B cell (primary cell): ENCODE measurements at regions not wholly inside any gene's neighbourhood (a gene's known extent, or its start where the extent isn't known, plus 50 kb on each side); places are given as distances from the start of the nearest gene placed in this dataset.

Experiments used
- ATAC-seq: fragments of 200-7000 bp; cut with Tn5 transposase; one replicate; pipeline ENCODE4 v1.10.0; 2021; ENCODE audit warnings: low read depth, mild to moderate bottlenecking, moderate number of reproducible peaks, moderate library complexity
- CTCF ChIA-PET: fragments of 350-600 bp; sonication (Branson Sonifier 250); formaldehyde crosslinking; loops from one replicate; lab custom pipeline; 2021; ENCODE audit warnings: antibody characterized with exemption, inconsistent platforms; lab: Charles Lee
- POLR2A ChIA-PET: fragments of 350-600 bp; sonication (Branson Sonifier 250); formaldehyde crosslinking; loops from one replicate; lab custom pipeline; 2021; ENCODE audit warnings: antibody characterized with exemption; lab: Charles Lee
- DNase-seq: peaks from one replicate; pipeline ENCODE4 v3.0.0; 2013
- H2AFZ ChIP-seq: 2 replicates; pipeline ENCODE4 v1.6.1; 2012; ENCODE audit warnings: mild to moderate bottlenecking, low read depth, low read length; ENCODE audit not compliant: insufficient read depth, poor library complexity, severe bottlenecking
- H3K27ac ChIP-seq, 2 donors: 1 replicate in 1 of 2; 2 replicates in 1 of 2; pipeline ENCODE4 v1.5.1; 2012 to 2013; ENCODE audit warnings: low read length in 2 of 2, mild to moderate bottlenecking in 2 of 2, moderate library complexity in 1 of 2
- H3K27me3 ChIP-seq, 4 experiments: fragments of 200-600 bp in 1 of 4; sonication (generic) in 1 of 4; replicated peaks in 1 of 4; 1 replicate in 2 of 4; 2 replicates in 2 of 4; pipeline versions ENCODE4 v1.6.1 to v1.7.0; 2013 to 2016; ENCODE audit warnings: low read length in 3 of 4, mild to moderate bottlenecking in 2 of 4, mixed read lengths in 1 of 4, moderate library complexity in 1 of 4; ENCODE audit not compliant: insufficient read depth in 4 of 4, control insufficient read depth in 3 of 4; ENCODE audit errors: control extremely low read depth in 1 of 4
- H3K36me3 ChIP-seq, 2 experiments: replicated peaks in 1 of 2; 1 replicate in 1 of 2; 2 replicates in 1 of 2; pipeline versions ENCODE4 v1.6.1 to v1.7.1; 2013; ENCODE audit warnings: low read length in 1 of 2; ENCODE audit not compliant: insufficient read depth in 2 of 2, control insufficient read depth in 1 of 2; ENCODE audit errors: control extremely low read depth in 1 of 2, extremely low read depth in 1 of 2
- H3K4me1 ChIP-seq, 2 donors: fragments of 200-600 bp in 1 of 2; sonication (generic) in 1 of 2; 1 replicate in 1 of 2; 2 replicates in 1 of 2; pipeline versions ENCODE4 v1.5.1 to v1.6.1; 2013 to 2017; ENCODE audit warnings: low read length in 2 of 2; ENCODE audit not compliant: control insufficient read depth in 2 of 2, insufficient read depth in 2 of 2
- H3K4me2 ChIP-seq: replicated peaks from 2 replicates; pipeline ENCODE3; 2012; ENCODE audit warnings: mild to moderate bottlenecking, low read depth, low read length; ENCODE audit not compliant: poor library complexity, severe bottlenecking
- H3K4me3 ChIP-seq, 5 experiments: fragments of 200-600 bp in 1 of 5; sonication (generic) in 1 of 5; 1 replicate in 3 of 5; 2 replicates in 2 of 5; pipeline versions ENCODE4 v1.5.1 to v1.7.0; 2011 to 2016; ENCODE audit warnings: low read length in 4 of 5, mild to moderate bottlenecking in 4 of 5, low read depth in 2 of 5, control low read depth in 1 of 5, moderate library complexity in 1 of 5; ENCODE audit not compliant: insufficient read depth in 1 of 5; ENCODE audit errors: control extremely low read depth in 1 of 5, extremely low read depth in 1 of 5
- H3K79me2 ChIP-seq: fragments of 200-600 bp; sonication (generic); one replicate; pipeline ENCODE4 v1.6.0; 2016; ENCODE audit warnings: low read length; ENCODE audit not compliant: control insufficient read depth, insufficient read depth
- H3K9ac ChIP-seq: fragments of 200-600 bp; sonication (generic); 2 replicates; pipeline ENCODE4 v1.6.1; 2017; ENCODE audit warnings: mild to moderate bottlenecking, low read length, moderate library complexity
- H3K9me3 ChIP-seq, 3 donors: one replicate each; pipeline versions ENCODE4 v1.6.1 to v1.7.1; 2013; ENCODE audit warnings: low read length in 2 of 3; ENCODE audit not compliant: control insufficient read depth in 2 of 3, insufficient read depth in 1 of 3; ENCODE audit errors: control extremely low read depth in 1 of 3
- H4K20me1 ChIP-seq: 2 replicates; pipeline ENCODE4 v1.6.0; 2012; ENCODE audit warnings: mild to moderate bottlenecking, low read length; ENCODE audit not compliant: insufficient read depth, control insufficient read depth, poor library complexity, severe bottlenecking
- H3K27ac Mint-ChIP-seq: one replicate; pipeline ENCODE4 v1.8.0; 2021; ENCODE audit warnings: mixed read lengths
- H3K27me3 Mint-ChIP-seq: one replicate; pipeline ENCODE4 v1.8.0; 2021; ENCODE audit warnings: mixed read lengths
- H3K4me1 Mint-ChIP-seq: one replicate; pipeline ENCODE4 v1.8.0; 2021; ENCODE audit warnings: mixed read lengths
- H3K4me3 Mint-ChIP-seq: one replicate; pipeline ENCODE4 v1.8.0; 2021; ENCODE audit warnings: mixed read lengths
- H3K9me3 Mint-ChIP-seq: one replicate; pipeline ENCODE4 v1.8.0; 2022; ENCODE audit warnings: mixed read lengths; ENCODE audit not compliant: insufficient read depth
- EZH2 ChIP-seq: IDR thresholded peaks from 2 replicates; pipeline ENCODE4 v1.6.1; 2012; ENCODE audit warnings: borderline replicate concordance, low read depth, mild to moderate bottlenecking, moderate library complexity, low read length; ENCODE audit not compliant: insufficient read depth, poor library complexity, severe bottlenecking
- WGBS: methylation state at CpG from one replicate; pipeline ENCODE4 v1.1.5; 2013; ENCODE audit warnings: missing lambda C conversion rate; ENCODE audit not compliant: insufficient coverage; 5-methylcytosine and 5-hydroxymethylcytosine counted together
- intact Hi-C: fragments of 100-400 bp; cut with micrococcal nuclease; formaldehyde crosslinking; loops from one replicate; pipeline ENCODE4 v1.10.0; 2022
- TF ChIP-seq, protein P1 (sequence below): fragments of 200-600 bp; IDR thresholded peaks from one replicate; pipeline ENCODE4 v1.8.0; 2022; ENCODE audit warnings: antibody characterized with exemption, mild to moderate bottlenecking

DNA sequence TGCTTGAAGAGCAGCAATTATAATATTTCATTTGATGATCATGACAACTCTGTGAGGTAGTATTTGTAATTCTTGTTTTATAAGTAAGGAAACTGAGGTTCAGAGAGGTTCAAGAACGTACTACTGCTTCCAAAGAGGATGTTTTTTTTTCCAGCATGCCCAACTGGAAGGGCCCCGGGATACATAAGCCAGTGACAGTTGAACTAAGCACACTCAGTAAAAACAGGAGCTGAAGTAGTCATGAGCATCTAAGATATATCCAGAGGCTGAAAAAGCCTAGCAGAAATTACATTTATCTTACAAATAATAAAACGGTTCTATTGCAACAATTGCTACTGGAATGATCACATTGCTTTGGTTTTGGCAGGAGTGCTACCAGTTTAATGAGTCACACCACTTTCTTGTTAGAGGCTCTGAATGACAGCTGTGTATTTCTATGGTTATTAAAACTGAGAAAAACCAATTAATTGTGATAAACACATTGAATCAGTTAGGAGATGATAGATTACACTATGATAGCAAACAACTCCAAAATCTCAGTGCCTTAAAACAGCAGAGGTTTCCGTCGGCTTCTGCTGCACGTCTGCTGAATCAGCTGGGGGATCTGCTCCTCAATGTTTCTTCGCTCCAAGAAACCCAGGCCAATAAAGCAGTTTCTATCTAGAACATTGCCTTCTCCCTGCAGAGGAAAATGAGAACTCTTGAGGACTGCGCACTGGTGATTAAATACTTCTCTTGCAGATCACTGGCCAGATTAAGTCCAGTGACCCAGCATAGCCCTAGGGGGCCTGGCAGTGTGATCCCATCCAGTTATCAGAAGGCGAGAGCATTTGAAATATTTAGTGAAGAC, 522.7 kb downstream of the PLPP3 start:
- H3K4me1 ChIP-seq: peaks cover 1 to 2% of the 10 kb centered on the region in 2 donors
- 93% methylated on average over 7 of the region's 9 CpGs for WGBS
- no peak overlapping the region for H3K27ac ChIP-seq
- peaks cover 2% of the 10 kb centered on the region for H3K4me1 Mint-ChIP-seq
- H3K9me3 Mint-ChIP-seq: no peaks in the 10 kb centered on the region
- H4K20me1 ChIP-seq: no peaks in the 10 kb centered on the region
- no peak overlapping the region for H3K4me3 Mint-ChIP-seq
- no peaks in the 10 kb centered on the region for H3K79me2 ChIP-seq
- H3K9me3 ChIP-seq: no peaks in the 10 kb centered on the region
- H3K27me3 Mint-ChIP-seq: peaks cover 4% of the 10 kb centered on the region
- H3K4me3 ChIP-seq: no peak overlapping the region
- TF ChIP-seq EZH2: no peak
- TF ChIP-seq, protein P1, sequence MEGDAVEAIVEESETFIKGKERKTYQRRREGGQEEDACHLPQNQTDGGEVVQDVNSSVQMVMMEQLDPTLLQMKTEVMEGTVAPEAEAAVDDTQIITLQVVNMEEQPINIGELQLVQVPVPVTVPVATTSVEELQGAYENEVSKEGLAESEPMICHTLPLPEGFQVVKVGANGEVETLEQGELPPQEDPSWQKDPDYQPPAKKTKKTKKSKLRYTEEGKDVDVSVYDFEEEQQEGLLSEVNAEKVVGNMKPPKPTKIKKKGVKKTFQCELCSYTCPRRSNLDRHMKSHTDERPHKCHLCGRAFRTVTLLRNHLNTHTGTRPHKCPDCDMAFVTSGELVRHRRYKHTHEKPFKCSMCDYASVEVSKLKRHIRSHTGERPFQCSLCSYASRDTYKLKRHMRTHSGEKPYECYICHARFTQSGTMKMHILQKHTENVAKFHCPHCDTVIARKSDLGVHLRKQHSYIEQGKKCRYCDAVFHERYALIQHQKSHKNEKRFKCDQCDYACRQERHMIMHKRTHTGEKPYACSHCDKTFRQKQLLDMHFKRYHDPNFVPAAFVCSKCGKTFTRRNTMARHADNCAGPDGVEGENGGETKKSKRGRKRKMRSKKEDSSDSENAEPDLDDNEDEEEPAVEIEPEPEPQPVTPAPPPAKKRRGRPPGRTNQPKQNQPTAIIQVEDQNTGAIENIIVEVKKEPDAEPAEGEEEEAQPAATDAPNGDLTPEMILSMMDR: no peak
- POLR2A ChIA-PET: no interaction called here
- H3K27me3 ChIP-seq: no peaks in the 10 kb centered on the region
- DNase-seq: no peak
- H3K36me3 ChIP-seq: no peaks in the 10 kb centered on the region
- no peak overlapping the region for H3K9ac ChIP-seq
- intact Hi-C loops: no loop called here
- ATAC-seq: no peak
- H2AFZ ChIP-seq: no peak overlapping the region
- CTCF ChIA-PET: no interaction called here
- no peak overlapping the region for H3K27ac Mint-ChIP-seq
- no peak overlapping the region for H3K4me2 ChIP-seq

DNA sequence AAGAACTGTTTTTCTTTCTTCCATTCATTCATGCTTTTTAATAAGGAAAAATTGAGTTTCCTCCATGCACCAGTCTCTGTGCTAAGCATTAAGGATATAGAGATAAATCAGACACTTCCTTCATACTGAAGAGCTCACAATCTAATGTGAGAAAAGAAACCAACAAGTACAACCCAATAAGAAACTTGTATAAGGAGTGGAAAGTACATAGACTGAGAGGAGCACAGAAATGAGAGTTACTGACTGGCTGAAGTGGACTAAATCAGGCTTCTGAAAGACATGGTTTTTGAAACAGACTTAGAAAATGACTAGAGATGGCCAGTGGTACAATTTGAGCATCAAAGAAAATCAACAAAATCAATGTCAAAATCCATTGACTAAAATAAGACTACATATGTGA, 524.4 kb downstream of the PLPP3 start:
- no peak for ATAC-seq
- no peak overlapping the region for H3K9ac ChIP-seq
- Mint-ChIP-seq H3K27ac (no peak overlapping the region), H3K4me1 (no peaks in the 10 kb centered on the region), H3K27me3 (peaks cover 6% of the 10 kb centered on the region), H3K9me3 (no peaks in the 10 kb centered on the region), H3K4me3 (no peak overlapping the region)
- H3K4me3 ChIP-seq: no peak overlapping the region
- no peaks in the 10 kb centered on the region for H4K20me1 ChIP-seq
- H3K4me1 ChIP-seq: no peaks in the 10 kb centered on the region
- TF ChIP-seq, protein P1: no peak
- no peak for TF ChIP-seq EZH2
- no peaks in the 10 kb centered on the region for H3K79me2 ChIP-seq
- ChIA-PET CTCF (no interaction called here), POLR2A (no interaction called here)
- H2AFZ ChIP-seq: no peak overlapping the region
- H3K27me3 ChIP-seq: no peaks in the 10 kb centered on the region
- no peak overlapping the region for H3K27ac ChIP-seq
- H3K36me3 ChIP-seq: no peaks in the 10 kb centered on the region
- no peak for DNase-seq
- peaks cover 0 to 2% (median 0%) of the 10 kb centered on the region in 3 donors for H3K9me3 ChIP-seq
- H3K4me2 ChIP-seq: no peak overlapping the region
- intact Hi-C loops: no loop called here
